ENCODE measurements at regions not wholly inside any gene's neighbourhood (a gene's known extent, or its start where the extent isn't known, plus 50 kb on each side); places are given as distances from the start of the nearest gene placed in this dataset.
A peak's percentile ranks its signal among the peaks of the same experiment; 100 is the strongest.
"Not testable (repeated sequence)": the region's sequence is repeated elsewhere in the genome, so short reads cannot be mapped to it uniquely, and the experiment has no call there.

- no peak overlapping the region for H3K4me3 ChIP-seq
- peaks cover 41 to 49% (median 47%) of the 10 kb centered on the region in 10 experiments for H3K4me1 ChIP-seq
- no peaks in the 10 kb centered on the region for H3K27me3 ChIP-seq
- peaks cover 0 to 26% (median 22%) of the 10 kb centered on the region in 11 experiments; a peak in 19 of 22 replicates for H3K9me3 ChIP-seq (replicated peaks in 1 of 11)
- no peak for TF ChIP-seq Cebpa-rat (IDR thresholded peaks at IDR 0.05)
- H4K20me1 ChIP-seq = peaks cover 0 to 43% (median 10%) of the 10 kb centered on the region in 11 experiments; a peak in 14 of 22 replicates
- peaks cover 17 to 61% (median 40%) of the 10 kb centered on the region in 11 experiments for H3K36me3 ChIP-seq
- H3K4me2 ChIP-seq = peak overlapping the region in 10 of 11 experiments; percentile 20 to 90 (median 76); a peak in 16 of 22 replicates
- H3K9ac ChIP-seq = no peak overlapping the region
- H3K27ac ChIP-seq = no peak overlapping the region
These were observed 98.9 kb downstream of the RTP5 start for GRCh38 chr2:241968417-241968816.

GRCh38 chr2:241969182-241969581 is 99.7 kb downstream of the RTP5 start:
- H3K4me2 ChIP-seq, H3K27ac ChIP-seq, H3K9ac ChIP-seq, H3K27me3 ChIP-seq, H3K4me3 ChIP-seq: not testable (repeated sequence)
- H3K9me3 ChIP-seq (replicated peaks in 1 of 11) = peaks cover 0 to 26% (median 22%) of the 10 kb centered on the region in 11 experiments; a peak in 19 of 22 replicates
- H3K4me1 ChIP-seq = peaks cover 34 to 41% (median 39%) of the 10 kb centered on the region in 10 experiments
- H4K20me1 ChIP-seq = peaks cover 0 to 37% (median 10%) of the 10 kb centered on the region in 11 experiments; a peak in 15 of 22 replicates
- H3K36me3 ChIP-seq = peaks cover 20 to 66% (median 48%) of the 10 kb centered on the region in 11 experiments

GRCh38 chr2:241970716-241971115 is 101.2 kb downstream of the RTP5 start:
- Histone ChIP-seq H3K36me3 (peaks cover 29 to 81% (median 63%) of the 10 kb centered on the region in 11 experiments), H3K4me2 (no peak overlapping the region), H3K4me1 (peaks cover 23 to 28% (median 27%) of the 10 kb centered on the region in 10 experiments), H3K27me3 (no peaks in the 10 kb centered on the region), H3K27ac (no peak overlapping the region), H3K4me3 (no peak overlapping the region), H4K20me1 (peaks cover 0 to 24% (median 10%) of the 10 kb centered on the region in 11 experiments; a peak in 15 of 22 replicates), H3K9me3 (replicated peaks in 1 of 11) (peaks cover 0 to 26% (median 22%) of the 10 kb centered on the region in 11 experiments; a peak in 19 of 22 replicates), H3K9ac (no peak overlapping the region)
- no peak for TF ChIP-seq Cebpa-rat (IDR thresholded peaks at IDR 0.05)

GRCh38 chr2:241974096-241974495 is 104.6 kb downstream of the RTP5 start:
- TF ChIP-seq Cebpa-rat (IDR thresholded peaks at IDR 0.05) = no peak
- H3K4me2 ChIP-seq = no peak overlapping the region

GRCh38 chr2:241974851-241975592 is 105.5 kb downstream of the RTP5 start:
- Histone ChIP-seq H3K4me1 (peaks cover 0 to 9% (median 0%) of the 10 kb centered on the region in 10 experiments; a peak in 3 of 20 replicates), H3K9ac (no peak overlapping the region), H3K4me2 (no peak overlapping the region), H3K27me3 (no peaks in the 10 kb centered on the region), H3K4me3 (no peak overlapping the region), H3K27ac (no peak overlapping the region), H3K36me3 (peaks cover 29 to 93% (median 86%) of the 10 kb centered on the region in 11 experiments), H3K9me3 (replicated peaks in 1 of 11) (peaks cover 0 to 32% (median 22%) of the 10 kb centered on the region in 11 experiments; a peak in 19 of 22 replicates), H4K20me1 (peaks cover 0 to 8% (median 0%) of the 10 kb centered on the region in 11 experiments; a peak in 2 of 22 replicates)
- TF ChIP-seq Cebpa-rat (IDR thresholded peaks at IDR 0.05) = no peak

More at GRCh38 chr2:241974096-241974495, 104.6 kb downstream of the RTP5 start:
- H3K27ac ChIP-seq = no peak overlapping the region
- no peaks in the 10 kb centered on the region for H3K27me3 ChIP-seq
- H3K36me3 ChIP-seq = peaks cover 29 to 95% (median 86%) of the 10 kb centered on the region in 11 experiments
- H3K9ac ChIP-seq = no peak overlapping the region
- H3K4me3 ChIP-seq = no peak overlapping the region
- peaks cover 0 to 8% (median 0%) of the 10 kb centered on the region in 11 experiments; a peak in 2 of 22 replicates for H4K20me1 ChIP-seq
- peaks cover 0 to 32% (median 22%) of the 10 kb centered on the region in 11 experiments; a peak in 19 of 22 replicates for H3K9me3 ChIP-seq (replicated peaks in 1 of 11)
- H3K4me1 ChIP-seq = peaks cover 0 to 6% (median 0%) of the 10 kb centered on the region in 10 experiments; a peak in 3 of 20 replicates

- peaks cover 0 to 28% (median 20%) of the 10 kb centered on the region in 11 experiments; a peak in 19 of 22 replicates for H3K9me3 ChIP-seq (replicated peaks in 1 of 11)
These were observed 106.2 kb downstream of the RTP5 start for GRCh38 chr2:241975593-241976284.

GRCh38 chr2:241976296-241976695 is 106.8 kb downstream of the RTP5 start:
- Histone ChIP-seq H3K9me3 (replicated peaks in 1 of 11) (peaks cover 0 to 23% (median 16%) of the 10 kb centered on the region in 11 experiments; a peak in 19 of 22 replicates), H3K27me3 (no peaks in the 10 kb centered on the region), H3K4me1 (peaks cover 0 to 9% (median 0%) of the 10 kb centered on the region in 10 experiments; a peak in 3 of 20 replicates), H3K4me3 (no peak overlapping the region), H3K9ac (no peak overlapping the region), H3K36me3 (peaks cover 20 to 93% (median 87%) of the 10 kb centered on the region in 11 experiments), H3K4me2 (0 out of 22 replicates have a peak overlapping the region, but pooled peaks of 1 of the 11 experiments have one; percentile 5), H3K27ac (no peak overlapping the region), H4K20me1 (peaks cover 0 to 8% (median 0%) of the 10 kb centered on the region in 11 experiments; a peak in 3 of 22 replicates)
- no peak for TF ChIP-seq Cebpa-rat (IDR thresholded peaks at IDR 0.05)

More at GRCh38 chr2:241975593-241976284, 106.2 kb downstream of the RTP5 start:
- no peak for TF ChIP-seq Cebpa-rat (IDR thresholded peaks at IDR 0.05)
- Histone ChIP-seq H3K36me3 (peaks cover 26 to 93% (median 87%) of the 10 kb centered on the region in 11 experiments), H3K9ac (no peak overlapping the region), H3K4me1 (peaks cover 0 to 9% (median 0%) of the 10 kb centered on the region in 10 experiments; a peak in 3 of 20 replicates), H3K27ac (no peak overlapping the region), H3K4me3 (no peak overlapping the region), H3K4me2 (no peak overlapping the region), H4K20me1 (peaks cover 0 to 8% (median 0%) of the 10 kb centered on the region in 11 experiments; a peak in 3 of 22 replicates), H3K27me3 (no peaks in the 10 kb centered on the region)

- Histone ChIP-seq H3K4me2 (no peak overlapping the region), H3K4me1 (peaks cover 0 to 9% (median 0%) of the 10 kb centered on the region in 10 experiments; a peak in 3 of 20 replicates), H3K27ac (no peak overlapping the region), H4K20me1 (peaks cover 0 to 8% (median 0%) of the 10 kb centered on the region in 11 experiments; a peak in 3 of 22 replicates), H3K27me3 (no peaks in the 10 kb centered on the region), H3K36me3 (peaks cover 12 to 90% (median 78%) of the 10 kb centered on the region in 11 experiments), H3K9ac (no peak overlapping the region), H3K9me3 (replicated peaks in 1 of 11) (peaks cover 0 to 10% (median 1%) of the 10 kb centered on the region in 11 experiments; a peak in 7 of 22 replicates), H3K4me3 (no peak overlapping the region)
- TF ChIP-seq Cebpa-rat (IDR thresholded peaks at IDR 0.05) = no peak
These were observed 108.2 kb downstream of the RTP5 start for GRCh38 chr2:241977557-241978300.

Measured in BLaER1 treated with 17β-estradiol and CSF1 and Interleukin-3, amounts not matched to agents 10 nM and 100 nM (cell line).